HG02763 (cell line): ENCODE measurements at regions not wholly inside any gene's neighbourhood (a gene's known extent, or its start where the extent isn't known, plus 50 kb on each side); places are given as distances from the start of the nearest gene placed in this dataset.

ENCODE experiments used
- ATAC-seq: cut with Tn5 transposase; IDR thresholded peaks from one replicate; pipeline ENCODE4 v1.9.1; 2021; ENCODE audit warnings: mild to moderate bottlenecking, moderate library complexity; ENCODE audit not compliant: unreplicated experiment

DNA sequence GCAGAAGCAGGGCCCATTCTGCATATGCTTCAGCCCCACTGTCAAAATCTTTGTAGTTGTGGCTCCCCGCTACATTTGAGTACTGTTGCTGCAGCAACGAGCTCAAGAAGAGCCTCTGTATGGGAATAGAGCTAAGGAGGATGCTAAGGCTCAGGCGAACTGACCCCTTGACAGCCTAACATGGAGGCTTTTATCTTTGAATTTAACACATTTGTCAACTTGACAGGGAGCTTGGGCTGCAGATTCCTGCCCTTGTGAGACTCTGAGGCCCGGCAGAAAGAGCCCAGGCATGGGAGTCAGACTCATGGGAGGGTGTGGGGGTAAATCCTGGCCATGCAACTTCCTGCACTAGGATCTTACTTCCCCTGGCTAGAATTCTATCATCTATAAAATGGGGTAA, 278.7 kb upstream of the CITED2 start:
- ATAC-seq, result no peak

GRCh38 chr6:139650941-139651340, 276.5 kb upstream of the CITED2 start:
- no peak for ATAC-seq

DNA sequence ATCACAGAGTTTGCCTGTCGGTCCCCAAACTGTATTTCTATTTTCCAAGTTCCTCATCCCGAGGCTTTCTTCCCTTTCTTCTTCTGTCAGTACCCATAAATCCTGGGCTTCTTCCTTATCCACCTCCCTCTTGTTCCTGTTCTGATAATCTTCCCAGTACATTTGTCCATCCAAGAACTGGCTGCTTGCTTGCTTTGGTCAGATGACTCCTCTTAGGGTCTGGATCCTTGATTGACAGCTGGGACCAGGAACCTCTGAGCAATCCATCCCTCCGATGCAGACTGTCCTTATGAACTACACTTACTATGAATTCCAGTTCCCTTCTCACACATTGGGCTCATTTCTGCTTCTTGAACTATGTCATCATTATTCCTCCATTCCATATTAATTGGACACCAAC, 275.3 kb upstream of the CITED2 start:
- ATAC-seq, result no peak

DNA sequence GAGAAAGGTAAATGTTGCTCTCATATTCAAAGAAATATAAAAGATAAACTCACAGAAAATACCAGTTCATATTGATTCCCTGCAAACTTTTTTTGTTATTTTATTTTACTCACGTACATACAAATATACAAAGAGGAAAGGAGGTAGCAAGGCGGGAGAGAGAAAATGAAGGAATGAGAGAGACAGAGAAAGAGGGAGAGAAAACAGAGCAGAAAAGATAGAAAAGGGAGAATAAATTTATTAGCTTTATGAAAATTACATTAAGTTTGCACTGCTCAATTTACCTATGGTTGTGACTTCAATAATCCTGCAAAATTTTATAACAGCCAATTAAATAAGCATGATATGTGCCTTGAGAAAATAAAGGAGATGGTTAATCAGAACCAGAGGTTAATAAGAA, 274.7 kb upstream of the CITED2 start:
- ATAC-seq, result no peak

DNA sequence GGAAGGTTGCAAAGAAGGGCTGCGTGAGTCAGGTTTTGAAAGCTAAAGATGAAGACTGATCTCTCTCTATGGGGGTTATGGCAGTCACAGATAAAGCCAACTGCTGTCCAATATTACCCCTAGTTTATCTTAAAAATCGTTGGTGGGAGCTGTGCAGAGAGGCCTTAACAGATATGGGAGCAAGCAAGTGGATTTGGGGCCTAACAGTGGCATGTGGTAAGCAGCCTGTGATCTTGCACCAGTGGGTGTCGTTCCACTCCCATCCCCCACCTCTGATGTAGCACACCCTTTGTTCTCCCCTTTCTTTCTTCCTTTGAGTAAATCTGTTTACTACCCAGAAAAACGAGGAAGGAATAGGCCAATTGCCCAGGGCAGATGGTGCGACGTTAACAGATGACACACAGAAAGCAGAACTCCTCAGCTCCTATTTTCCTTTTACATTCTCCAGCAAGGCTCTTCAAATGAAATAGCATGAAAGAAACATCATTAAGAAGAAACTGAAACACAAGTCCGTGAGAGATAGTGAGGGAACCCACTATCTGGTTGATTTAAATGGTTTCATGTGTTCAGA, 274.1 kb upstream of the CITED2 start:
- no peak for ATAC-seq

GRCh38 chr6:139647841-139648240, 273.4 kb upstream of the CITED2 start:
- no peak for ATAC-seq

- no peak for ATAC-seq
These were observed 272.6 kb upstream of the CITED2 start for GRCh38 chr6:139647016-139647415.

- no peak for ATAC-seq
These were observed 270.4 kb upstream of the CITED2 start for GRCh38 chr6:139644821-139645220.

- no peak for ATAC-seq
These were observed 269.5 kb upstream of the CITED2 start for GRCh38 chr6:139643986-139644385.

- ATAC-seq, result no peak
These were observed 267.9 kb upstream of the CITED2 start for GRCh38 chr6:139642346-139642745.

GRCh38 chr6:139641376-139641775, 266.9 kb upstream of the CITED2 start:
- no peak for ATAC-seq

DNA sequence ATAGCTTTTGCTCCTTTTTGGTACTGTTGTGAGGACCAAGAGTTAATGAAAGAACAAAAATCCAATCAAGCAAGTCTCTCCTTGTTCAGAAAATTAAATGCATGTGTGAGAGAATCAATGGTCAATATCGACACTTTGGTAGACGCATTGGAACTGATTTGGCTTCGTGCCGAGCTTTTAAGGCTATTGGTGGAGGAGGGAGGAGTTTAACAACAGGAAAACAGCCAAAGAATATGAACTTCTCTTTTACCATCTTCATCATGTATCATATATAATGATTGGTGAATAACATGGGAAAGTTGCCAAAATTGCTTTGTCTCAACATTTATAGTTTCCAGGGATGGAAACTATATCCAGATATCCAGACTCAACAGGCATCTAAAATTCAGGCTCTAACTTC, 266.5 kb upstream of the CITED2 start:
- no peak for ATAC-seq

DNA sequence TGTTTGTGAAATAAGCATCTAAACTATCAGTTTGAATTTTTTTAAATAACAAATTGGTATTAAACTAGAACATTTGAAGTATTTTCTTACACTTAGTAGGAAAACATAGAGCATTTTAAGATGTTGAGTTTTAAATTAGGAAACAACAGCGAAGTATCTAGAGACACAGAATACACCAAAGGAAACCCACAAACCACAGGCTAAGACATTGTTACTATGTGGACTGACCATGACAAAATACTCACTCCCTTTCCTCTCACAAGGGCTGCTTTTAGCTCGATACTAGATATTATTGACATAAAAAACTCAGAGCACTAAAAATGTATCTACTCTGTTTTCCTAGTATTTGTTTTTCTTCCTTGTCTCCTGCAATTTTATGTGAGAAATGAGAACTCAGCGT, 266.0 kb upstream of the CITED2 start:
- peak; percentile 96 for ATAC-seq

DNA sequence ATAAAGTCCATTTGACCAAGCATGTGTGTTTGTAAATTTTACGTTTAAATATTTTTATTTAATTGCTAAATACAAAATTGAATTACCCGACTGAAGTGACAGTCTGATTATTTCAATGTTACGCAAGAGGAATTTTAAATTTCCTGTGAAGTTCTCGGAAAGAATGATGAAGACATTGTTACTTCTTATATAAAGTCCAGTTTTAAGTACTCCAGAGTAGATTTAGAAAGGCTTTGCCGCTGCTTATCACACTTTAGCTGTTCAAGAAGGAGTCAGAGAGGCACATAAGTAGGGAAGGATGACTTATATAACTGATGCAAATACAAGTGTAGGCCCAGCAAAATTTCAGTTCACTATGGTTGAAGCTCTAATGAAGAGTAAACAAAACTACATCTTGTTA, 265.1 kb upstream of the CITED2 start:
- ATAC-seq, result no peak

DNA sequence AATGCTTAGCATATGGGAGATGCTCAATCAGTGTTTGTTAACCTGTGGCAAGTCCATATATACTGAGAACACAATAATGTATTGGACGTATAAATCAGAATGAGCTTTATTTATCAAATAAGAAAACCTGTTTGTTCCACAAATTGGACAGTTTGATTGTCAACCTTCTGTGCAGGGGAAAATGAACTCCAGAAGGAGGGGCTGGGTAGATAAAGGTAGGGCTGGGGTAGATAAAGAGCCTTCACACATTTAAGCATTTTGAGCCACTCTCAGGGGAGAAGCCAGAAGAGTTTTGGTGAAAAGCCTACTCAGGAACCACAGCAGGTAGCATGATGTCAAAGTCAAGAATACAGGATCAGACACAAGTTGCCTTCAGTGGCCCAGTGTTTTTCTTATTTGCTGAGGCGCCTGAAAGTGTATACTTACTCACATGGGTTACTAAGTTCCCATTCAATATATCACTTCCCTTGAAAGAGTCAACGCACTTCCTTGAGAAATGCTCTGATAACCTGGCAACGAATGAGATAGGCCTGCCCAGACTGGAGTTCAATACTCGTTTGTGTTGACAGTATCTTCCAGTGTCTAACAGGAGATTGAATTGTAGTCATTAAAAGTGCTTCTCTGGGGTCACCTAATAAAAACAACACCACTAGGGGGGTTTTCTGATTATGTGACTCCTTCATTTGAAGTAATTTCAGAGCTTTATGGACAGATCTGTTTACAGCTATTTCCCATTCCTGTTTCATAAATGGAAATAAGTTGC, 263.9 kb upstream of the CITED2 start:
- no peak for ATAC-seq

- no peak for ATAC-seq
These were observed 263.3 kb upstream of the CITED2 start for GRCh38 chr6:139637766-139638165.

- ATAC-seq, result no peak
These were observed 261.9 kb upstream of the CITED2 start for GRCh38 chr6:139636391-139636790.

GRCh38 chr6:139635401-139636130, 261.1 kb upstream of the CITED2 start:
- ATAC-seq, result no peak

DNA sequence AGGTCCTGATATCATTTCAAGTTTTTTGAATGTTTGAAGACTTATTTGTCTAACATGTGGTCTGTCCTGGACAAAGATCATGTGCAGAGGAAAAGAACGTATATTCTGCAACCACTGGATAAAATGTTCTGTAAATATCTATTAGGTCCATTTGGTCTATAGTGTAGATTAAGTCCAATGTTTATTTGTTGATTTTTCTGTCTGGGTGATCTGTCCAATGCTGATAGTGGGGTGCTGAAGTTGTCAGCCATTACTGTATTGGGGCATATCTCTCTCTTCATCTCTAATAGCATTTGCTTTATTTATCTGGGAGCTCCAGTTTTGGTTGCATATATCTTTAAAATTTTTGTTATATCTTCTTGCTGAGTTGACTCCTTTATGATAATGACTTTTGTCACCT, 258.4 kb upstream of the CITED2 start:
- no peak for ATAC-seq

DNA sequence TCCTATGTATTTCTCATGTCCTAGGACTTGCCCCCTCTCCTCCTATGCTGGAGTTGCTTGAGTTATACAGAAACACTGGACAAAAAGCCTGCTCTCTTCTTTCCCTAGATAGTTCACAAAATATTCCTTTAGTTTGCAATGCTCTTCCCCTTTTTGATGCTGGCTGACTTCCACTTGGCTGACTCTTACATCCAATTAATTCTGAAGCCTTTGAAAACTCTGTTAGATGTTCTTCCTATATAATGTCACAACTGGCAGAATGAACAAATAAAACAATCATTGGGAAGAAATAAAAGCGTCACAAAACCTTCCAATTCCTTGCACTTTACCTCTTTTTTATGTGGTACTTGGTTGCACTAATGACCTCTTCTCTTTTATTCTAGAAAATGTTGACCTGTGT, 253.8 kb upstream of the CITED2 start:
- ATAC-seq, result no peak

- ATAC-seq, result no peak
These were observed 252.6 kb upstream of the CITED2 start for GRCh38 chr6:139627091-139627490.
